ENCODE measurements at regions not wholly inside any gene's neighbourhood (a gene's known extent, or its start where the extent isn't known, plus 50 kb on each side); places are given as distances from the start of the nearest gene placed in this dataset.

- peak; percentile 74 for DNase-seq
- TF ChIP-seq CTCF (IDR thresholded peaks at IDR 0.05; ENCODE audit: low read depth, low read length, missing control alignments): no peak
- H3K27ac ChIP-seq: peak overlapping the region; percentile 66
- H3K4me3 ChIP-seq (ENCODE audit: low read depth, low read length): no peak overlapping the region
- in situ Hi-C loops (cut with HindIII; ENCODE audit: low pct_ligation_motif_present, low sequenced_read_pairs): no loop called here
- H3K36me3 ChIP-seq (replicated peaks): no peaks in the 10 kb centered on the region
- H3K27me3 ChIP-seq (replicated peaks): no peaks in the 10 kb centered on the region
Measured at GRCh38 chr4:156606554-156607477, 364.8 kb downstream of the PDGFC start.

- no peak for TF ChIP-seq CTCF (IDR thresholded peaks at IDR 0.05; ENCODE audit: low read depth, low read length, missing control alignments)
- Histone ChIP-seq H3K27ac (peak overlapping the region; percentile 87), H3K4me3 (ENCODE audit: low read depth, low read length) (peak overlapping the region; percentile 6), H3K27me3 (replicated peaks) (no peaks in the 10 kb centered on the region), H3K36me3 (replicated peaks) (no peaks in the 10 kb centered on the region)
- in situ Hi-C loops (cut with HindIII; ENCODE audit: low pct_ligation_motif_present, low sequenced_read_pairs): no loop called here
- peak; percentile 95 for DNase-seq
Measured at GRCh38 chr4:156598138-156598681, 373.4 kb downstream of the PDGFC start.

GRCh38 chr4:156596706-156597329 lies 374.8 kb downstream of the PDGFC start:
- H3K27me3 ChIP-seq (replicated peaks): no peaks in the 10 kb centered on the region
- no peak overlapping the region for H3K4me3 ChIP-seq (ENCODE audit: low read depth, low read length)
- H3K27ac ChIP-seq: peak overlapping the region; percentile 5
- in situ Hi-C loops (cut with HindIII; ENCODE audit: low pct_ligation_motif_present, low sequenced_read_pairs): no loop called here
- H3K36me3 ChIP-seq (replicated peaks): no peaks in the 10 kb centered on the region
- no peak for DNase-seq
- no peak for TF ChIP-seq CTCF (IDR thresholded peaks at IDR 0.05; ENCODE audit: low read depth, low read length, missing control alignments)

GRCh38 chr4:156596026-156596425 lies 375.6 kb downstream of the PDGFC start:
- in situ Hi-C loops (cut with HindIII; ENCODE audit: low pct_ligation_motif_present, low sequenced_read_pairs): no loop called here
- peak; percentile 85 for DNase-seq
- H3K27ac ChIP-seq: peak overlapping the region; percentile 5
- no peak overlapping the region for H3K4me3 ChIP-seq (ENCODE audit: low read depth, low read length)
- no peaks in the 10 kb centered on the region for H3K36me3 ChIP-seq (replicated peaks)
- H3K27me3 ChIP-seq (replicated peaks): no peaks in the 10 kb centered on the region
- TF ChIP-seq CTCF (IDR thresholded peaks at IDR 0.05; ENCODE audit: low read depth, low read length, missing control alignments): no peak

- Histone ChIP-seq H3K36me3 (replicated peaks) (no peaks in the 10 kb centered on the region), H3K4me3 (ENCODE audit: low read depth, low read length) (no peak overlapping the region), H3K27me3 (replicated peaks) (no peaks in the 10 kb centered on the region), H3K27ac (no peak overlapping the region)
- in situ Hi-C loops (cut with HindIII; ENCODE audit: low pct_ligation_motif_present, low sequenced_read_pairs): no loop called here
- no peak for DNase-seq
- no peak for TF ChIP-seq CTCF (IDR thresholded peaks at IDR 0.05; ENCODE audit: low read depth, low read length, missing control alignments)
Measured at GRCh38 chr4:156595041-156595440, 376.6 kb downstream of the PDGFC start.

All from brain microvascular endothelial cell (primary cell).